Hepatic stellate cell (primary cell): ENCODE measurements at regions not wholly inside any gene's neighbourhood (a gene's known extent, or its start where the extent isn't known, plus 50 kb on each side); places are given as distances from the start of the nearest gene placed in this dataset.
"Not testable (repeated sequence)": the region's sequence is repeated elsewhere in the genome, so short reads cannot be mapped to it uniquely, and the experiment has no call there.

Source experiments
- DNase-seq: peaks from one replicate; pipeline ENCODE4 v3.0.0; 2011; ENCODE audit warnings: low spot score

GRCh38 chr3:192038726-192039125 is 577.8 kb downstream of the PYDC2 start:
- no peak for DNase-seq

DNA sequence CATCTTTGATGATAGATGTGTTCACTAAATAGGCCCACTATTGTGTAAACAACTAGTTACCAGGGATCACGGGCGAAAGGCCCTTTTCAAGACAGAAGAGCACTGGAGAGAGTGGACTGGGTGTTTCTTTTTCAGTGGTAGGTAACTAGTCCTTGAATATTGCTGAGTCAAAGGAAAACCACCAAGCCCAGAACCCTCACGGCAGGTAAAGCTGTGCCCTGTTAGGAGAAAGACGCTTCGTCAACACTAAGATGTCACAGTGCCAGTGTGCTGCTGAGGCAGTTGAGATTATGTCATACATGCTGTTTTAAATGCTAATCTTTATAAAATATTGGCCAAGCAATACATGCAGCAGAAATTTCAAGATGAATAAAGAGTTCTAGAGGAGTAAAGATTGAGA is 578.6 kb downstream of the PYDC2 start:
- DNase-seq: no peak

GRCh38 chr3:192040282-192041043 is 579.5 kb downstream of the PYDC2 start:
- no peak for DNase-seq

GRCh38 chr3:192042116-192042515 is 581.2 kb downstream of the PYDC2 start:
- no peak for DNase-seq

GRCh38 chr3:192054881-192055280 is 593.9 kb downstream of the PYDC2 start:
- DNase-seq: no peak

GRCh38 chr3:192055946-192056345 is 595.0 kb downstream of the PYDC2 start:
- DNase-seq: no peak

DNA sequence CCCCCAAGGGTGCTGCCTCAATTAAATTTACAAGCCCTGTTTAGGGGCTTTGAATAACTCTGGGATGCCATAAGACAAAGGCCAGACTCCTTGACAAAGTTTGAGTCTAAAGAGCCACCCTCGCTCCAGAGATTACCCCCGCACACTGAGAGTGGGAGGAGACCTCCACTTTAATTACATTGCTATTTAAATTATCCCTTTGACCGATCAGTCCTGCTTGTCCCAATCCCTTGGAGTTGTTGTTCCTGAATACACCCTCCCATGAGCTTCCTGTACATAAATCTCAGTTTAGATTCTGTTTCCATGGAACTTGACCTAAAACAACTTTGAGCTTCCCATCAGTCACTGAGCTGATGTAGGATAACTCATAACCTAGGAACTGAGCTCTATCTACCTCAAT is 596.3 kb downstream of the PYDC2 start:
- no peak for DNase-seq

DNA sequence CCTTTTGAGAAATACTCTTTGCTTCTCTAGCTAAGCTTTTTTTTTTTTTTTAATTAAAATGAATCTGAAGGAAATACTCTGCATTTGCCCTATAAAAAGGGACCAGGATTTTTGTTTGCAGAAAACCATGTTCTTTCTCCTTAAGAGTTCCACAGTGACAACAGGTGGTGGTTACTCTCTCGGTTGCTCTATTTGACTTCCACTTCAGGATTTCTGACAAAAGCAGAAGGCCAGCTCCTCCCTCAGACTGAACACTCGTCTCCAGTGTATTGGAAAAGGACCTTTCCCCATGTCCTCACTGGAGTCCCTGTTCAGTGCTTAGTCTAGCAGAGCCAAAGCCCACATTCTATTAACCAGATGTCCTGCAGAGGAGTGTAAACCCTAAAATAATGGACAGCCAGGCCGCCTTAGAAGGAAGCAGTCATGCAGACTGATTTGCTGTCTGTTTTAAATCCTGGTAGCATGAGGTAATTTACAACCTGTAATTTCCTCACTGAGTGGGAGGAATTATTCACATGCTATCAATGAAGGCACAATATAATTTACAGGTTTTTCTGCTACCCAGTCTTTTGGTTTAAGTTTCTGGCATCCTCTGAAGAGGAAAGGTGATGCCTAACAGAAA is 599.3 kb downstream of the PYDC2 start:
- no peak for DNase-seq

DNA sequence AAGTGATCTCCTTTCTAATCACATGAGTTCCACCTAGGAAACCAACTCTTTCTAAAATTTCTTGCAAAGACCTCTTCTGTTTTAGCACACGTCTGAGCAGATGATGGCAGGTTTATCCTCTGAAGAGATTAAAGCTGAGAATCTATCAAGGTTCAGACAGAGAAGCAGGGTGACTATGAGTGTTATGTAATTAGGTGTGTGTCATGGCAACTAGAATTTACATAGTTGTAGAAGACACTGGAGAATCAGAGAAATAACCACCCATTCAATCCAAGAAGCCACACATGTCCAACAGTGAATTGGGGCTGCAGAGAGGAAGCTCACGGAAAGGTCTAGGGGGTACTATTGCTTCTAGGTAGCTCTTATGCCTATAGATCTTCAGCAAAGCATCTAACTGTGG is 600.5 kb downstream of the PYDC2 start:
- no peak for DNase-seq

DNA sequence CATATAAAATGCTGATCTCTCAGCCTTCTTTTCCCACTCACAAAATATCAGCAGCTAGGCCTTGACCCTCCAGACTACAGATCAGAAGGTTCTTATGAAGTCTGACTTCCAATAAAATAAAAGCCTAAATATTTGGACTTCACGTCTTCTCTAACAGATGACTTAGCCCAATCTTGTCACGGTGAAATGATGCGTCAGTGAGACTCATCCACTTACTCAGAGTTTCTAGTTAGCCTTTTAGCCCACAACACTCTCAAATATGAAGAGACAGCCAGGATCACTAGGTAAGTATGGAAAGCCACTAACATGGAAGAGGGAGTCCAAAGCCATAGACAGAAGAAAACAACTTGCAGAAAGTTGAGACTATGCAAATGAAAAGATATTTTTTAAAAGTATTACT is 601.2 kb downstream of the PYDC2 start:
- DNase-seq: no peak

- peak; percentile 17 for DNase-seq
Observed at GRCh38 chr3:192063570-192063969, 602.6 kb downstream of the PYDC2 start.

DNA sequence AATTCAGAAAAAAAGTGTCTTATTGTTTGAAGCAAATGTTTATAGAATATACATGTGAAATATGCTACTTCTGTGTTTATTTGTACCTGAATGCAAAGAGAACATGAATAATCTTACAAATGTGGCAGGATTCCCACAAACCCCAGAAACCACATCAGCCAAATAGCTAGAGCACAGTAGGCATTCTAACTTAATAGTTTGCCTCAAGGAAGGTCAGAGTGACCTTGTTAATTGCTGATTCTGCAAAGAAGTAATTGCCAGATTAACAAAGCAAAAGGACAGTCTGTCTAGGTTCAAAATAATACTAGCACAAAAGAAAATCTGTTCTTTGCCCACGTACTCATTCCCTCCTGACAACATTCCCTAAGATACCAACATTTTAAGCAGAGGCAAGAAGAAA is 604.0 kb downstream of the PYDC2 start:
- DNase-seq: no peak

DNA sequence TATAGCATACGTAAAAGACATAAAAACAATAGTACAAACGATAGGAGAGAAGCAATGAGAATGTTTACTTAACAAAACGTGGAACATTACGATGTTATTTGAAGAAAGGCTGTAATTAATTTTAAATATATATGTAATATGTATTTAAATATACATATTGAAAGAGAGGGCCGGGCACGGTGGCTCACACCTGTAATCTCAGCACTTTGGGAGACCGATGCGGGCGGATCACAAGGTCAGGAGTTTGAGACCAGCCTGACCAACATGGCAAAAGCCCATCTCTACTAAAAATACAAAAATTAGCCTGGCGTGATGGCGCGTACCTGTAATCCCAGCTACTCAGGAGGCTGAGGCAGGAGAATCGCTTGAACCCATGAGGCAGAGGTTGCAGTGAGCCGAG is 605.3 kb downstream of the PYDC2 start:
- DNase-seq: not testable (repeated sequence)

DNA sequence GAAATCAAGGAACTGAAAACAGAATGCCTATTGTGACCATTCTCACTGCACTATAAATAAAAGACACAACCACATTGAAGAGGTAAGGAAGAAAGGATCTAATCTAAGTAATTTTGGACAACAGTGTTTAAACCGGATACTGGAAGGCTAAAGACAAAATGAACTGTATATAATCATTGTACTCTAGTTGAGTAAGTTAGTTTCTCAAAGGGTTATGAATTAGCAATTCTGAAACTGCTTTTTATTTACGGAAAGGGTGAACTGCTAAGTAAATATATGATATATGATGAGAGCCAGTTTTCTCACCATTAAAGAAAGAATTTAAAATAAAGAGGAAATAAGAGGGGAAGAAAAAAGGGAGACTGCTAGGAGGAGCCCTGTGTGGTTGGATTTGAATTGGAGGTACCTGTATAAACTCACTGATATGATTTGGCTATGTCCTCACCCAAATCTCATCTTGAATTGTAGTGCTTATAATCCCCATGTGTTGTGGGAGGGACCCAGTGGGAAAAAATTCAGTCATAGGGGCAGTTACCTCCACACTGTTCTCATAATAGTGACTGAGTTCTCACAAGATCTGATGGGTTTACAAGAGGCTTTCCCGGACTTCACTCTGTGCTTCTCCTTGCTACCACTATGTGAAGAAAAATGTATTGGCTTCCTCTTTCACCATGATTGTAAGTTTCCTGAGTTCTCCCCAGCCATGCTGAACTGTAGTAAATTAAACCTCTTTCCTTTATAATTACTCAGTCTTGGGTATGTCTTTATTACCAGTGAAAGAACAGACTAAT is 607.7 kb downstream of the PYDC2 start:
- no peak for DNase-seq

DNA sequence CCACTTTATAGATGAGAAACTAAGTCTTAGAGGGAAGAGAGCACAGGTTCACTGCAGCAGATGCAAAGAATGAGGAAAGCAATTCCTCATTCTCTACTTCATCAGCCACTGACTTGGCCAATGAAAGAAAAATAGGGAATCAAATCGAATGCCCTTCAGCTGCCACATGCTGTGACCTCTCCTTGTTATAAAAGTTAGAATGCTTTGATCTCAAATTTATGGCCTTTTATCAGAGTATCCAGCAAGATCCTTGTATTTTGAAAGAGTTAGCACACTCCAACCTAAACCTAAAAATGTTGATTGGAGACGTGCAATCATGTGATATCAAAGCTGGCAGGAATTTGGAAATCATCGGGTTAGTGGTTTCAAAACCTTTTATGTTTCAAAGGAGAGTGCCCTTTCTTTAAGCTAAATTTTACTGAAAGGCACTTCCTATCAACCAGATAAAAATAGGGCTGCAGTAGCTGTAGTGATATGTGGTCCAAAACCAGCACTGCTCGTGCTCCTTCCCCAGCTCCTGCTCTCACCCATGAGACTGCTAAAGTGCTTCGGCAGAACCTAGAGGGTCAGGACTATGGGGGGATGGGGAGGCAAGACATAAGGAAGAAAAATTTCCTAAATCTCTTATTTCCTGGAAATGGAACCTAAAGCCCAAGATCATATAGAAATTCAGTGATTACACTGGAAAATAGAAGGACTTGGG is 617.0 kb downstream of the PYDC2 start:
- no peak for DNase-seq

DNA sequence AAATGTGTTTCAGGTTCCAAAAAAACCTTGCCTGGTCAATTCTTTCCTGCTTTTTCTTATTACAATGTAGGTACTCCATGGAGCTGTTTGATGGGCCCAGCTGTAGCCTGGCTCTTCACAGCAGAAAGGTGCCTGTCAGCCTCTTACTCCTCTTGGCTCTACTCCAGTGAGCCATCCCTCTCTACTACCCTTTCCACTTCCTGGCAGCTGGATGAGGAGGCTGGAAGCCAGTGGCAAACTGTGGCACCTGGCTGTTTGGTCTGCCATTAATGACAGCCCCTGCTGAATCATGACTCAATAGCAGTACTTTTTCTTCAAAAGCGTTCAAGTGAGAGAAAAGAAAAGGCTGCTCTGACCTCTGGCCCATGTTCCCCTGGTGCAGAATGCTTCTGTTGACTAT is 618.1 kb downstream of the PYDC2 start:
- DNase-seq: no peak

DNA sequence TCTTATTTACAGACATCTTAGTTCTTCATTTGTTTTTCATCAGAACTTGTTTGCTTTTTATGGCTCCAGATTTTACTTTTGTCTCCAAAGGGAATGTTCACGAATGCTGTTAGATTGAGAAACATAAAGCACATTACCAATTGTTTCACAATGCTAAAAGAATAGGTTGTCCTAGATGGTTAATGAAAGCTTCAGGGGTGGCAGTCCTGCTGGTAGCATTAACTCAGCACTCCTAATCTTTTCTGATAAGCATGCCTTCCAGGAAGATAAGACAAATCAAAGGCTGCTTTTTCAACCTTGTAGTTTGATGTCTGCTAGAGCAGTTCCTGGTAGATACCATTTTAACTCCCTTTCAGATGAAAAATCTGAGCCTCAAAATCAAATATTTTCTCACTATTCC is 619.4 kb downstream of the PYDC2 start:
- no peak for DNase-seq

- no peak for DNase-seq
Observed at GRCh38 chr3:192082730-192083660, 622.0 kb downstream of the PYDC2 start.
